ENCODE measurements at regions not wholly inside any gene's neighbourhood (a gene's known extent, or its start where the extent isn't known, plus 50 kb on each side); places are given as distances from the start of the nearest gene placed in this dataset.

DNA sequence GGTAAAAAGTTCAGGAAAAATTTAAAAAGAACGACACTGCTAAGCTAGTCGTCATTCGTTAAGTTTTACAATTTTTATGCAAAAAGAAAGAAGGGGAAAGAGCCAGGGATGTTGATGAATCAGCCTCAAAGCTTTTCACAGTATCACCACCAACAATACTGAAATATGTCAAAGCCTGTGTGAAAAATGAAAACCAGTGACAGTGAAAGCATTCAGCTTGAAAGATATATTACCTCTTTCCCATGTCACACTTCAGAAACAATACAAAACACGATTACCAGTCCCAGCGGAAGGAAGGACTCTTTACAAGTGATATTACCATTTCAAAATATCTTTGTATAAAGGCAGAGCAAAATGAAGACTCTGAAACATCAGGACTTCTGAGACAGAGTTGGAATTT lies 489.2 kb downstream of the EPHA7 start:
- TF ChIP-seq ZNF274 (IDR thresholded peaks at IDR 0.05; ENCODE audit: low read depth, low read length), result no peak
- TF ChIP-seq YY1 (IDR thresholded peaks at IDR 0.05; ENCODE audit: insufficient read depth, insufficient read length), result no peak
- TF ChIP-seq SUZ12 (IDR thresholded peaks at IDR 0.05; ENCODE audit: extremely low read depth, insufficient read depth, insufficient read length), result no peak
